ENCODE measurements at regions not wholly inside any gene's neighbourhood (a gene's known extent, or its start where the extent isn't known, plus 50 kb on each side); places are given as distances from the start of the nearest gene placed in this dataset.

DNA sequence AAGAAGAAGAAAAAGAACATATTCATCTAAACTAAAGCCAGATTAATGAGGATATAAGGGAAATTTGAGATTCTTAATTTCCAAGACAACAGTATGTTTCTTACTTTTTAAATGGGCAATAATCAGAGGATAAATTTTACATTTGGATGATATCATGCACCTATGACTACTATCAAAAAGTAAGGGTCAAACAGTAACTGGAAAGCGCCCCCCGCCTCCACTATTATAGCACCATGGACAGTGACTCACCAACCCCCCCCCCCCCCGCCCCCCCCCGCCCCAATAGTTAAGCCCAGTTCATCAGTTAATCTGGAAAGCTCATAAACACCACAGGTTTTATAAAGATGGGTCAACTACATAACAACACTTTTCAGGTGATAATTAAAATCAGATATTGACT lies 194.3 kb upstream of the DGKB start:
- H3K14ac ChIP-seq (ENCODE audit: insufficient read depth, low read length): no peak overlapping the region
- H3K9me3 ChIP-seq (ENCODE audit: control insufficient read depth, low read depth, low read length): no peaks in the 10 kb centered on the region
- H3K27me3 ChIP-seq (ENCODE audit: insufficient read depth, low read length): no peaks in the 10 kb centered on the region
- no peak overlapping the region for H3K9ac ChIP-seq (ENCODE audit: extremely low read depth, insufficient read length, low read length)
- no peaks in the 10 kb centered on the region for H3K79me1 ChIP-seq (ENCODE audit: insufficient read depth, low read depth, low read length, poor library complexity, severe bottlenecking)
- H4K8ac ChIP-seq (replicated peaks; ENCODE audit: insufficient read length, low read depth, low read length): no peak overlapping the region
- H3K18ac ChIP-seq (ENCODE audit: insufficient read length, low read depth, low read length): no peak overlapping the region
- no peak for TF ChIP-seq CTCF (conservative IDR thresholded peaks at IDR 0.05)
- H4K5ac ChIP-seq (ENCODE audit: insufficient read length, low read depth, low read length): no peak overlapping the region
- H3K4ac ChIP-seq (ENCODE audit: low read depth, low read length): no peak overlapping the region
- H3K56ac ChIP-seq (ENCODE audit: insufficient read length, low read depth, low read length): no peak overlapping the region
- H3K27ac ChIP-seq (ENCODE audit: insufficient read length, low read depth, low read length): no peak overlapping the region
- H3K23ac ChIP-seq (ENCODE audit: insufficient read length, low read depth, low read length): no peak overlapping the region
- H4K91ac ChIP-seq (ENCODE audit: insufficient read length, low read depth, low read length): no peak overlapping the region
- no peak overlapping the region for H2AK5ac ChIP-seq (ENCODE audit: insufficient read length, low read length)
- no peak overlapping the region for H3K4me2 ChIP-seq (ENCODE audit: insufficient read depth, insufficient read length, low read length)
- H2BK20ac ChIP-seq (ENCODE audit: low read depth, low read length, poor library complexity, severe bottlenecking): no peak overlapping the region
- no peak overlapping the region for H2AFZ ChIP-seq (ENCODE audit: low read length)
- H3K36me3 Mint-ChIP-seq (ENCODE audit: insufficient read depth in 1 of 3, low read depth in 3 of 3): no peaks in the 10 kb centered on the region
- no peaks in the 10 kb centered on the region for H3K23me2 ChIP-seq (ENCODE audit: insufficient read length, low read depth, low read length, poor library complexity, severe bottlenecking)
- H3K79me2 ChIP-seq (ENCODE audit: insufficient read depth, low read length): no peaks in the 10 kb centered on the region
- no peak overlapping the region for H2BK5ac ChIP-seq (ENCODE audit: insufficient read length, low read length)
- no peak overlapping the region for H2BK120ac ChIP-seq (ENCODE audit: low read depth, low read length, poor library complexity, severe bottlenecking)
- no peaks in the 10 kb centered on the region for H3K9me3 Mint-ChIP-seq
- H3K4me1 ChIP-seq (ENCODE audit: insufficient read depth, low read length): no peaks in the 10 kb centered on the region
- no peaks in the 10 kb centered on the region for H3K4me1 Mint-ChIP-seq
- no peak overlapping the region for H2BK12ac ChIP-seq (ENCODE audit: insufficient read length, low read depth, low read length)
- no peak for DNase-seq
- H4K20me1 ChIP-seq (ENCODE audit: control insufficient read depth, insufficient read depth, insufficient read length): no peaks in the 10 kb centered on the region
- WGBS (ENCODE audit: extremely low coverage, insufficient read length, low lambda C conversion rate): no CpG with 5 or more reads among the region's 4 CpGs
- H3K27ac Mint-ChIP-seq: no peak overlapping the region
- H3K27me3 Mint-ChIP-seq (ENCODE audit: low read depth): no peaks in the 10 kb centered on the region
- H3T11ph ChIP-seq (ENCODE audit: low read length): no peak overlapping the region
- no peak overlapping the region for H2BK15ac ChIP-seq (ENCODE audit: low read depth, low read length)
- no peak overlapping the region for H3K4me3 Mint-ChIP-seq

Data from H9 (cell line).